ENCODE measurements at regions not wholly inside any gene's neighbourhood (a gene's known extent, or its start where the extent isn't known, plus 50 kb on each side); places are given as distances from the start of the nearest gene placed in this dataset.
"Not testable (repeated sequence)": the region's sequence is repeated elsewhere in the genome, so short reads cannot be mapped to it uniquely, and the experiment has no call there.

GRCh38 chr2:194730266-194730665, 926.8 kb upstream of the SLC39A10 start:
- DNase-seq = no peak

DNA sequence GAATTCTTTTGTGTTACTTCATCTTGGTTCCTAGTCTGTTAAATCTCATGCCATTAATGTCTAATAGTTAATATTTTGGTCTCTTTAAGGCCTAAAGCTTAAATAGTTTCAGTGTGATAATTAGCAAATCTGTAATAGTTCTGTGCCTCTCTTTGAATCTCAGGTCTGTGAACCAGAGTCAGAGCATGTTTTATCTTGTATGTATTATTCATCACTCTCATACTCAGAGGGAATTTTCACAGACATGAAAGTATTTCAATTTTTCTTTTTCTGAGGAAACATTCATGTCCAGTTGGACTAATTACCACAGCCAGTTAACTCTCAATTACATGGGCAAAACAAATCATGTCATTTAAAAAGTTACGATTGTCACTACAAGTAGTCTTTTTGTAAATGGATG, 931.9 kb upstream of the SLC39A10 start:
- no peak for DNase-seq

DNA sequence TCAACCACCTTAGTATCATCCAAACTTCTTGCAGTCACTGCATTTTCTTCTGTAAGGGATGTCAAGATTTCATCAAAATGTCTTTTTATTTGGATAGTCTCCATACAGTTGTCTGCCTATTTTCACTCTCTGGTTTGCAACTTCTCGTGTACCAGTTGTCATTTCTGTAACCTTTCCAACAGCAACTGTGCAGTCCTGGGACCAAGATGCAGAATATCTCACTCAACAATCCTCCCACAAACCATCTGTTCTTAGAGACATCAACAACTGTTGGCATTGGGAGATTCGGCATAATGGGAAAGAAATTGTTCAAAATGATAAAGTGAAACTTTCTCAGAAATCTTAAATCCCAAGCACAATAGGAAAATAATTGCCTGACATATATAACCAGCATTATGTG, 933.6 kb upstream of the SLC39A10 start:
- DNase-seq = no peak

DNA sequence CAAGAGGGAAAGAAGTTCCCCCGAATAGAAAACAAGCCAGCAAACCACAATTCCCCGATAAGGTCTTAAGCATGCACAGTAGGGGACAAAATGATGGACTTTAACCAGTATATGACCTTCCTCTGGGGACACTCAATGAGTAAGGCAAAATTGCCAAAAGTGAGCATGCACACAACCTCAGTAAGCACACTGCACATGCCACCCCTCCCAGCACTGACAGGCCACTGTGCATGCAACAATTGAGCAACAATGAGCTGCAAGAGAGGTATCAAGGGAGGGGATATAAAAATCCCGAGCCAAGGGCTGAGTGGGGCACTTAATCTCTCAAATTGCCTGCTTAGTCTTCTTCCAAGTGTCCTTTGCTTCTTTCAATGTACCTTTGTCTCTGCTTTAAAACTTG, 935.8 kb upstream of the SLC39A10 start:
- no peak for DNase-seq

- DNase-seq = no peak
These were observed 936.6 kb upstream of the SLC39A10 start for GRCh38 chr2:194720462-194720861.

- no peak for DNase-seq
These were observed 938.1 kb upstream of the SLC39A10 start for GRCh38 chr2:194718881-194719280.

GRCh38 chr2:194714541-194714940, 942.5 kb upstream of the SLC39A10 start:
- no peak for DNase-seq

DNA sequence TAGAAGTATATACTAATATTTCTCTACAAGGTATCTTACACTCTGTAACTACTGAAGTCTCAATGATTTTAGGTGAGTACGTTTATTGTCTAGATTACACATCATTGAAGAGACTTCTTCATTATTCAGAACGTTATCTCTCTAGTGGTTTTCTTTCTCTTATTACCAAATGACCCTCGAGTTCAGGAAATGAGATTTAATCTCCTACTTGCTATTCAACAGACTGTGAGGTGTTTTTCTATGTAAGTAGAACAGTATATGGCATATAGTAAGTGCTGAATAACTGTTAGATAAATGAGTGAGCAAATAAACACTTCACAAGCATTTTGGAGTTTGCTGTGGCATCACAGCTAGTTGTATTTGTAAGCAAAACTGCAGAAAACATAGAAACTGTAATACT, 947.2 kb upstream of the SLC39A10 start:
- no peak for DNase-seq

DNA sequence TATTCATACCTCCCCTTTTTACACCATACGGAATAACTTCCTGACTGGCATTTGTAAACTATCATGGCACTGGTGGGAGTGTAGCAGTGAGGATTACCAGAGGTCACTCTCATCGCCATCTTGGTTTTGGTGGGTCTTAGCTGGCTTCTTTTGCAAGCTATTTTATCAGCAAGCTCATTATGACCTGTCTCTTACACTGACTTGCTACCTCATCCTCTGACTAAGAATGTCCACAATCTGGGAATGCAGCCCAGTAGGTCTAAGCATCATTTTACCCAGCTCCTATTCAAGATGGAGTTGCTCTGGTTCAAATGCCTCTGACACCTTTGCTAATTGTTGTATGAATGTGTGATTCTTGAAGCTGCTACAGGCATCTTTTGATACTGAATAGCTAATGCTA, 950.8 kb upstream of the SLC39A10 start:
- DNase-seq = no peak

GRCh38 chr2:194705398-194705797, 951.6 kb upstream of the SLC39A10 start:
- DNase-seq = no peak

DNA sequence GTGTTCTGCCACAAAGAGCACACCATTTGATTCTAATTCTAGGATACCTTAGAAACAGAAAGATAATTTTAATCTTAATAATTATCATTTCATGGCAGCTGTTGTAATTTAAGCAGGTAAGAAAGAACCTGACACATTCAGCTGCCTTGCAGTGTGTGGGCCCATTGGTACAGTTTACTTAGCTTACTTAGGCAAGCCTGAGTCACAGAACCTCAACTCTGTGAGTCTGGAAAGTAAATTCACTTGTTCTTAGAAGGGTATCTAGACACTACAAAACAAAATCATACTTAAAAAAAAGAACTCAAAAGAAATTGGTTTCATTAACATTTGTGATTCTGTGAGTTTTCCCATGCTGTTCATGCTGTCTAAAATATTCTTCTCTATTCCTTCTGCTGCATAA, 956.3 kb upstream of the SLC39A10 start:
- no peak for DNase-seq

- no peak for DNase-seq
These were observed 956.9 kb upstream of the SLC39A10 start for GRCh38 chr2:194700116-194700515.

DNA sequence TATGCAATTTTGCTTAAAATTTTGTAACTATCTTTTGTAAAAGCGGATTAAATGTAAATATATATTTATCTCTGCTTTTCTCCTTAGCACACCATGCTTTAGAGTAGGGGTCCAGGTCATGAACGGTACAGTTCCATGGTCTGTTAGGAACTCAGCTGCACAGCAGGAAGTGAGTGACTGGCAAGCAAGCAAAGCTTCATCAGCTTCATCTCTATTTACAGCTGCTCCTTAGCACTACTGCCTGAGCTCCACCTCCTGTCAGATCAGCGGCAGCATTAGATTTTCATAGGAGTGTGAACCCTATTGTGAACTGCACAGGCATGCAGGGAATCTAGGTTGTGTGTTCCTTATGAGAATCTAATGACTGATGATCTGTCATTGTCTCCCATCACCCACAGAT, 959.0 kb upstream of the SLC39A10 start:
- DNase-seq = no peak

GRCh38 chr2:194697439-194697838, 959.6 kb upstream of the SLC39A10 start:
- DNase-seq = no peak

- no peak for DNase-seq
These were observed 960.3 kb upstream of the SLC39A10 start for GRCh38 chr2:194696690-194697089.

DNA sequence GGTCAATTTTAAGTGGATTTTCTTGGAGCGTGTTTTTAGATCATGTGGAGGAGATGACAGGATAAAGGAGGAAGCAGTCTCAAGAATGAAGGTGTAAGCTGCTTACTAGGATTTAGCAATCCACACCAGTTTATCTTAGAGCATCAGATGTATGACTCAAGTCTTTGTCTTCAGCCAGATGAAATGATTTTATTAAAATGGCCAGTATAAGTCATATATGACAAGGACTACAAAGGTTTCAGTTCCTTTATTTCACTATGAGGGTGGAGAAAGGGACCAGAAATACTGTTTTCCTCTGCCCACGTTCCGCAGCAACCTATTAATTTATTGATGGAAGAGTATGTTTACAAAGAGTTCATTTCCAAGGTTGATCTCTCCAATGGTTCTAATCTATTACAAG, 970.5 kb upstream of the SLC39A10 start:
- no peak for DNase-seq

DNA sequence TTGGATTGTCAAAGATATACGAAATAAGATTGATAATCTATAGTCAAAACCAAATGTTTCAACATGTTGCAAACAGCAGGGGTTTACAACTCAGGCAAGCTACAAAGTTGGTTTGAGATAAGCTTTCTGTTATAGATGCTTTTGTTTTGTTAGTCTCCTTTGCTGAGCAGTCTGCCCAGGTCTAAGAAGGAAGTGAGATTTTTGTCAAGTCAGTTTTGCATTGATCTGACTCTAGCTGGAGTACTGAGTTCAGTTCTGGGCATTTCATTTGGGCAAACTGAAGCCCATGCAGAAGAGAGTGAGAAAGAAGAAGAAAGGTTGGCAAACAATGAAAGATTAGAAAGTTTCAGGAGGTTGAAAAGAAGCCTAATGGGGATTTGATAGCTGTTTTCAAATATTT, 983.0 kb upstream of the SLC39A10 start:
- DNase-seq = no peak

- DNase-seq = no peak
These were observed 984.0 kb upstream of the SLC39A10 start for GRCh38 chr2:194672994-194673393.

DNA sequence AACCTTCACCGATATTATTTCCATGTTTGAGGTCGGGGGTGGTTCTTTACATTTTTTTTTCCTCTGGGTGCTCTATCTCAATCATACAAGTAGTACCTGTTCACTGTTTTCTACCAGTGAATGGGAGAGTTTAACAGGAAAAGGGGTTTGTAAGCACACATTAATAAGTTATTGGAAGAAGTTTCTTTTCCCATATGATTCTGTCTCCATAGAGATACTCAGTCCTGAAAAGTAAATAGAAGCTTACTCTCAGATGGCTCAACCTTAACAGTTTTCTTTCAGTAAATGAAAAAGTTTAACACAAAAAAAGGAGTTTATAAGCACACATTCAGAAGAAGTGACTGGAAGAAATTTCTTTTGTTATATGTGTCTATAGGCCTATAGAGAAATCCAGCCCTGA, 995.6 kb upstream of the SLC39A10 start:
- no peak for DNase-seq

- DNase-seq = not testable (repeated sequence)
These were observed 1018.0 kb upstream of the SLC39A10 start for GRCh38 chr2:194639057-194639456.

DNA sequence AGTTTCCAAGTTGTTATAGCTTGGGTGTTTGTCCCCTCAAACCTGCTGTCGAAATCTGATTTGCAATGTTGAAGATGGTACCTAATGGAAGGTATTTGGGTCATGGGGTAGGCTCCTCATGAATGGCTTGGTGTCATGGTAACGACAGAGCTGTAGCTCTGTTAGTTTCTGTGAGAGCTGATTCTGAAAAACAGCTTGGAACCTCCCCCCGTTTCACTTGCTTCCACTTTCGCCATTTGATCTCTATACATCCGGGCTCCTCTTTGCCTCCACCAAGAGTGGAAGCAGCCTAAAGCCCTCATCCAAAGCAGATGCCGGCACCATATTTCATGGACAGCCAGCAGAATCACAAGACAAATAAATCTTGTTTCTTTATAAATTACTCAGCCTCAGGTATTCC, 1035.1 kb upstream of the SLC39A10 start:
- DNase-seq = no peak

DNA sequence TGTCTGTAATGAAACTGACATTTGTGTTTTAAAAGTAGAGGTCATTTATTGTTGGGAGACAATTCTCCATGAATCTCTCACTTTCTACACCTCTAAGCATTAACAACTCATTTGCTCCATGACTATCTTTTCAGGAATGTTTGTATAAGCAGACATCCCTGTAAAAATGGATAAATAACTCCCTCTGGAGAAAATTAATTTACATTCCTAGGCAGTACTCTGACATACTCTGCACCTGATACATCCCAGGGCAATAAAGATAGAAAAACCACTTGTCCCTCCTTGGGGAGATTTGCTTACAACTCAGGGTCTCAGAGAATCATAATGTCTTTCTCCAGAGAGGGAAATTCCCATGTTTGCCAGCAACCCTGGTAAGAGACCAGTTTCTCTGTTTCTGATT, 1037.7 kb upstream of the SLC39A10 start:
- DNase-seq = no peak

- DNase-seq = no peak
These were observed 1038.6 kb upstream of the SLC39A10 start for GRCh38 chr2:194618432-194618831.

- DNase-seq = no peak
These were observed 1040.7 kb upstream of the SLC39A10 start for GRCh38 chr2:194616334-194616733.

- no peak for DNase-seq
These were observed 1046.7 kb upstream of the SLC39A10 start for GRCh38 chr2:194610297-194610696.

GRCh38 chr2:194603429-194603828, 1053.6 kb upstream of the SLC39A10 start:
- no peak for DNase-seq

All from activated CD4-positive, alpha-beta T cell treated with anti-CD3 and anti-CD28 coated beads for 4 hours (primary cell).